ENCODE measurements at regions not wholly inside any gene's neighbourhood (a gene's known extent, or its start where the extent isn't known, plus 50 kb on each side); places are given as distances from the start of the nearest gene placed in this dataset.
"Not testable (repeated sequence)": the region's sequence is repeated elsewhere in the genome, so short reads cannot be mapped to it uniquely, and the experiment has no call there.

GRCh38 chr6:154923199-154923869 lies 71.8 kb upstream of the TIAM2 start:
- no peak for DNase-seq

GRCh38 chr6:154925130-154925529 lies 70.0 kb upstream of the TIAM2 start:
- no peak for DNase-seq

GRCh38 chr6:154926366-154926765 lies 68.7 kb upstream of the TIAM2 start:
- DNase-seq: no peak

GRCh38 chr6:154928325-154928922 lies 66.7 kb upstream of the TIAM2 start:
- DNase-seq: peak; percentile 89

- DNase-seq: no peak
These were observed 64.7 kb upstream of the TIAM2 start for GRCh38 chr6:154930451-154930851.

- peak; percentile 35 for DNase-seq
These were observed 63.2 kb upstream of the TIAM2 start for GRCh38 chr6:154931711-154932424.

GRCh38 chr6:154932515-154933027 lies 62.5 kb upstream of the TIAM2 start:
- DNase-seq: no peak

- DNase-seq: no peak
These were observed 61.8 kb upstream of the TIAM2 start for GRCh38 chr6:154933181-154933827.

- DNase-seq: no peak
These were observed 57.6 kb upstream of the TIAM2 start for GRCh38 chr6:154937306-154938220.

GRCh38 chr6:154938221-154938580 lies 56.9 kb upstream of the TIAM2 start:
- DNase-seq: no peak

GRCh38 chr6:154938727-154939285 lies 56.3 kb upstream of the TIAM2 start:
- DNase-seq: not testable (repeated sequence)

- DNase-seq: no peak
These were observed 52.3 kb upstream of the TIAM2 start for GRCh38 chr6:154942770-154943169.

- no peak for DNase-seq
These were observed 49.7 kb upstream of the TIAM2 start for GRCh38 chr6:154945271-154945890.
